SKM-1 treated with dmso at 0.1 percent for 144 hours (cell line): ENCODE measurements at regions not wholly inside any gene's neighbourhood (a gene's known extent, or its start where the extent isn't known, plus 50 kb on each side); places are given as distances from the start of the nearest gene placed in this dataset.
A peak's percentile ranks its signal among the peaks of the same experiment; 100 is the strongest.

Experiments used
- DNase-seq: peaks from one replicate; lab custom pipeline; 2025; ENCODE audit not compliant: unreplicated experiment; lab: John Stamatoyannopoulos, UW

DNA sequence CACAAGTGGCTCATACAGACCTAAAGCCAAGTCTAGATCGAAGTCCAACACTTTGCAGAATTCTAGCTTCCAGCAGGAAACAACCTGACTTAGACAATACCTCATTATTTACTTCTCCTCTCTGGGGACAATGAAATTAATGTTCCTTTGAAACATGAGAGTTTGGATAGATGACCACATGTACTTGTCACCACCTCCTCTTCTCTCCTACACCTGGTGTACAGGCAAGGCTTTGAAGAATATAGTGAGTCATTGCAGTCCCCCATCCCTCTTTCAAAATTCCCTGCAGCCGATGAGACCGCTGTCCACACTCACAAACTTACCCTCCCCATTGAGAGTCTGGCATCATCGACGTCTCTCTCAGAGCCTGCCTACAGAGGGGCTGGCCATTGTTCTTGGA is 189.0 kb upstream of the HES1 start:
- no peak for DNase-seq

DNA sequence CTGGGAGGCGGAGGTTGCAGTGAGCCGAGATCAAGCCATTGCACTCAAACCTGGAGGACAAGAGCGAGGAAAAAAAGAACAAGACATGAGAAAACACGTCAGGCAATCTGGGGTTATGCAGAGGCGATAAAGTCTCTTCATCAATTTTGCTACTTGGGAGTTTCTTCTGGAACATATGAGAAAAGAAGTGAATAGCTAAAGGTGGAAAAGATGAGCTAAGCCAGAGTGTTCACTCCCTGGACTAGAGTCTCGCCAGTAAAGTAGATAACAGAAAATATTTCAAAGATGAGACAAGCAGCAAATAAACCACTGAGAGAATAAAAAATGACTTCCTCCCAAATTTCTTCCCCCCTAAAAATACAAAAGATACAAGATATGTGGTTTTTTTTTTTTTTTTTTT is 188.4 kb upstream of the HES1 start:
- DNase-seq = no peak

DNA sequence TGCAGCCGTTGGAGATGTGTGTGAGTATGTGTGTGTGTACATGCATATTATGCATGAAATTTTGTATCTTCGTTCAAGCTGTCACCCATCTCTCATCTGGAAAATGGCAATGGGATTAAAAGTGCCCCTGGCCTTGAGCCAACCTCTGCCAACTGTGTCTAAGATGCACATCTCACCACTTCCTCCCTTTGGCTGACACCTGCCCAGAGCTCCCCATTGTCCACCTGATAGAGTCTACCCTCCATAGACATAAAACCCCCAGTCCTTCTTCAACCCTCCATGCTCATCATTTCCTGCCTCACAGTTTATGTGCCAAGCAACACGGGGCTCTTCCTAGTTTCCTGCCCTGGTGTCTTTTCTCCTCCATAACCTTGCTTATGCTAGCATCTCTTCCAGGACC is 187.5 kb upstream of the HES1 start:
- DNase-seq = no peak

GRCh38 chr3:193951859-193952258 is 184.1 kb upstream of the HES1 start:
- no peak for DNase-seq

DNA sequence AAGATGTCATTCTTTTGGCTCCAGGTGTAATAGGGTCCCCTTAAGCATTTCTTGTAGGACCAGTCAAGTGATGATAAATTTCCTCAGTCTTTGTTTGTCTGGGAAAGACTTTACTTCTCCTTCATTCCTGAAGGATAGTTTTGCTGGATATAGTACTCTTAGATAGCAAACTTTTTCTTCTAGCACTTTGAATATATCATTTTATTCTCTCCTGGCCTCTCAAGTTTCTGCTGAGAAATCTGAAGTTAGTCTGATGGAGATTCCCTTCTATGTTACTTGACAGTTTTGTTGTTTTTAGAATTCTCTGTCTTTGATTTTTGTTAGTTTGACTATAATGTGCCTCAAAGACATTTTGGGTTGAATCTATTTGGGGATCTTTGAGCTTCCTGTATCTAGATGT is 181.2 kb upstream of the HES1 start:
- DNase-seq = no peak

GRCh38 chr3:193955719-193956118 is 180.2 kb upstream of the HES1 start:
- no peak for DNase-seq

DNA sequence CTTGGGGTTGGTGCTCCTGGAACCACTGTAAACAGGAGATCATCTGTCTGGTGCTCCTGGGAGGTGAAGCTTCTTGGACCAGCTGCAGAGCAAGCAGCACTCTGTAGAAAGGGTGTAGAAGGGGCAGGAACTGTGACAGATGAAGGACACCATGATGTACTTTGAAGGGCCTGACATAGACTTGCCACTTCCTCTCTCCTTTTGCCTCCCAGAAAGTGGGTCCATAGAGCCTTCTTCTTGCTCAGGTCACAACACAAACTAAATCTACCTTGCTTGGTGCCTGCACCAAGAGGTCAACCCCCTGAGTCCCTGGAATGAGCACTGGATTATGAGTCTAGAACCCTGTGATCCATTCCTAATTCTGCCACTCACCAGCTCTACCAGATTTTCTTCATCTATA is 176.1 kb upstream of the HES1 start:
- DNase-seq = no peak

DNA sequence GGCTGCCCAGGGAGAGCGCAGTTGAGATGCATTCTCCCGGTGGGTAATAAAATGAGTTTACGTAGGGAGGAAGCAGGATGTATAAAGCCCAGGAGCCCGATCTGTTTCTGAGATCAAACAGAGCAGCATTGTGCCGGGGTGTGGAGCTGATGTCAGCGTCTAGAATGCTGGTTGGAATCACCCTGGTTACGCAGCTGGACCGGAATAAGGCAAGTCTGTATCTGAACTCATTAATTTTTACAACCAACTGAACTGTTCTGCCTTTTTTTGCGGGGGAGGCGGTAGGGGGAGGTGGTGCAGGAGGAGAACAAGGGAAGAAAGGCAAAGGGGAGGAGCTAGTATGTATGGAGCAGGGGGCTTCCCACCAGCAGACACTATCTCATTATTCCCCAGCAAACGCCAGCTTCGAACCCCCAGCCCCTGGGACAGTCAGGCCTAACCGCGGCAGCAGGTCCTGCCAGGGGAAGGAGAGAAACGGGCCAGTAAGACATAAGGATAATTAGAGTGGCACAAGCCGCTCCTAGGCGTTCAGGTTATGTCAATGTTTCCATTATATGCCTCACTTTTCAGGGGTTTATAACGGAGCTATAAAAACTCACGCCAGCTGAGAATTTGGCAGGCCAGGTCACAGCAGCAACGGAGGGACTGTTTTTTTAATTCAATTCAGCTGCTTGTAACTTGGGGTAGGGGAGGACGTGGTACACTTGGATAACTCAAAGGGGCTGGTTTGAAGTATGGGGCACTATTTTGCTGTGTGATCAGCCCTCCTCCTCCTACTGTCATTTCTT is 175.3 kb upstream of the HES1 start:
- DNase-seq = no peak

DNA sequence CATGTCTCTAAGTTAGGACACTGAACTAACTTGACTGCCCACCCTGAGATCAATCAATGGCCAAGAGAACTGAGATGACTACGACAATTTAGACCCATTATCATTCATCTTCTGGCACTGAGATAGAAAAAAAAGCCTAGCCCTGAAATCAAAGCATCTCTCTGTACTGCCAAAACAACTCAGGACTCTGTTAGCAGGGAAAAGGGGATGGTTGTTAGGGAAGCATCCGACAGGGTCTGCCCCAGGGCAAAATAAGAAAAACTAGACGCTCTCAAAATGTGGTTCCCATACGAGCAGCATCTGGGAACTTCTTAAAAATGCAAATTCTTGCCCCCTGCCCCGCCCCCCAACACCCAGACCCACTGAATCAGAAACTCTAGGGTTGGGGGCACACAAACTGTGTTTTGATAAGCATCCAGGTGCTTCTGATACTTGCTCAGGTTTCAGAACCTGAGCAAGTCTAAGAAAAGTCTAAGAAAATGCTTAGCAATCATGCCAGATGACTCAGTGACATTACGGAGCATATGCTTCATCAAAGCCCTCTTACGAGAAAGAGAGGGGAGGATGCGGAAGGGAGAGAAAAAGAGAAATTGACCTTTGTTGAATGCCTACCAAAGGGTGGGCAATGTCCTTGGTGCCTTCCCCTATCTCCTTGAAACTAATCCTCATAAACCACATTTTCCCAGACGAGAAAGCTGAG is 172.8 kb upstream of the HES1 start:
- no peak for DNase-seq

DNA sequence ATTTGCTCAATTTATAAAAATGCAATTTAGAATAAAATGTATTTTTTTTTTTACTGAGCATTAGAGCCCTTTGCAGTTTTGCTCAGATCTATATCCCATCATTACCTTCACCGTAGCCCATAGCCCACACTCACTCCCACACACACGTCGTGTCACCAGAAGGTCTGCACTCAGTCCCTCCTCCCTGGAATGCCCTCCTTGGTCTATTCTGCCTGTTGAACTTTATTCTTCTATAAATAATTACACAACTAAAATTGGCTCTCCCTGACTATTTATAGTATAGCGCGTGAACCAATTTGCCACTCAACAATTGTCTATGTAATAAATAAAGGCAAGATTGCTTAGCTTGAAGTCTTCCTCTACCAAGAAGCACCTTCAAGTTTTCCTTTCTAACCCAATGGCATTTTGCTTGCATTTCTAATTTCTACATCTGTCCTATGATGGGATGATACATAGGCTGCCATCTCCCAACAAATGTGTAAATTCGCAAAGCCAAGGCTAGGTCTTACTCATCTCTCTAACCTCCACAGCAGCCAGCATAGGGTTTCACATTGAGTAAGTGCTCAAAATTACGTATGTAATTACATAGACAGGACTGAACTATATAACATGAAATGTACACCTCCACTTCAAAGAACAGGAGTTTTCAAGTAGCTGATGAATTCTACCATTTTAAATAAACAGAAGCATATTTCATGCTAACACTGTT is 172.0 kb upstream of the HES1 start:
- DNase-seq = no peak

DNA sequence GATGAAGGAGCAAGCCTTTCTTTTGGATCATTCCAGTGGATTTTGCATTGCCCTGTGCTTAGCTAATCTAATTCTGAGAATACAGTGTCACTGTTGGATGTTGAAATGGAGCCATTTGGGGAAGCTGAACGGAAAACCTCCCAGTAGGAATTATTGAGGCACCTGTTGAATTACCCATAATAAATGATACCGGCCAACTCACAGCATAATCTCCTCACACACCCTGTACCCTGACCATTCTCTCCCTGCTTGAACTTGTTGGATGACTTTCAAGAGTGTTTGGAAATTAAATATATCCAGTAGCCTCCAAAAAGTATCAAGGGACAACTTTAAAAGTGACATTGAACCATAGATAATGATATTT is 171.4 kb upstream of the HES1 start:
- no peak for DNase-seq

GRCh38 chr3:193968380-193968974 is 167.5 kb upstream of the HES1 start:
- DNase-seq = no peak

GRCh38 chr3:193970131-193970772 is 165.7 kb upstream of the HES1 start:
- DNase-seq = peak; percentile 33

GRCh38 chr3:193970773-193971206 is 165.2 kb upstream of the HES1 start:
- DNase-seq = no peak

- no peak for DNase-seq
Observed at GRCh38 chr3:193971261-193971751, 164.6 kb upstream of the HES1 start.

DNA sequence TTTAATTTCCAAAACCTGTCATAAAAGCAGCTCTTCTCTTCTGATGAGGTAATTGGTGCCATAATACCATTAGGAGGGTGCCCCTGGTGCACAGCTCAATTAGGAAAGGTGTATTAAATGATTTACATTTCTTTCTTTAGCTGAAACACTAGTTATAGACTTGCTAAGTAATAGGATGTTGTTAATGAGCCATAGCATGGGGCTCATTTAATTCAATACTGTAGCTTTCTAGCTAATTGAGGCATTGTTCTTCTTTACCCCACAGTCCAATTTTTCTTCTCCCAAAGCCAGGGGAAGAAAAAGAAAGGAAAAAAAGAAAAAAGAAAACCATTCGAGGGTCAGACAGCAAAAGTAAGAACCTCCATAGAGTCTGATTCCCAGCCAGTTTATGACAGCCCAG is 164.0 kb upstream of the HES1 start:
- no peak for DNase-seq

- no peak for DNase-seq
Observed at GRCh38 chr3:193972832-193973231, 163.1 kb upstream of the HES1 start.

GRCh38 chr3:193974191-193974652 is 161.7 kb upstream of the HES1 start:
- no peak for DNase-seq

DNA sequence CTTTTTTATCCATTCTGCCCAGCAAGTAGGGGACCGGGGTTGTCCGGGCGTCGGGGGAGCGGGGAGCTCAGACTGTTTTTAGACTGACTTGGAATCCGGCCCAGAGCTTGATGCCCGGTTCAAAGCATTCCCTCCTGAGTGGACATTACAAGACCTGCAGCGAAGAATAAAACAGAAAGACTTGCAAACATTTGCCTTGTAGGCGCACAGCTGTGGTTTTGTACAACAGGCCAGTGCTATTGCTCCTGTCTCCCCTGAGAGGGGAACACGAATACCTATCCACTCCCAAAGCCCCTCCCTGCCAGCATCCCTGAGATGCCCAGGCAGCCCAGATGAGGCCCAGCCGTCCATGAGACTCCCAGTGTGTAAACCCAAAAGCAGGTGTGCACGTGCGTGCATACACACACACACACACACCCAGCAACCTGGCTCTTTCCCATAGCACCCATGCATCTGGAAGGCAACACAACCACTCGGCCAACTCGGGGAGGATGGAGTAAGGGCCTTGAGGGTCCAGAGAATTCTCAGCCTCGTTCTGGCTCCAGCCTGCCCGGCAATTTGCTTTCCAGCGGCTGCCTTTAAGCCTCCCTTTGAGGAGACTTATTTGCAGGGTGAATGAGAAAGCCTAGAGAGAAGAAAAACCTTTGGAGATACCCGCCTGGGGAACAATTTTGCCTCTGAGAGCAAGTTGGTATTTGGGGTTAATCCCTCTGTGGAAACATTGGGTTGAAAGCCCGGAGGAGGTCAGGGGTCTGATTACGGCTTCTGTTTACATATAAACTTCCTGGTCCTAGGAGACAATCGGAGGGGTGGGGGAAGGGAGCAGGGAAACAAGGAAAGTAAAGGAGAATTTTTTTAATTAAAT is 161.0 kb upstream of the HES1 start:
- DNase-seq = no peak

DNA sequence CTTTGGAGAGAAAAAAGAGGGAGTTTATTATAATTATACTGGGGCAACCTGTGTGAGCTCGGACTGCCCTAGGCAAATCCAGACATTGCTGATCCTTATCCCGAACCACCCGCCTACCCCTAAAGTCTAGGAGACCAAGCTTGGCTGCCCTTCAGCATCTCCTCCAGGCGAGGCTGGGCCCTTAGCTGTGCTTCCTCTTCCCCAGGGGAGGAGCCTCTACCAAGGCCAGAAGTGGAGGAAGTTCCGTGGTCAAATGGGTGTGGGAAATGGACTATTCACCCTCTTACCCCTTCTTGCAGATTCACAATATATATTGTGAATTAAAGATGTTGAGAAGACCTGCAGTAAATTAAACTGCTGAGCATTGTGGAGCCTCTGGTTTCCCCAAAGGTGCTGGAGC is 158.3 kb upstream of the HES1 start:
- no peak for DNase-seq
